ENCODE measurements at regions not wholly inside any gene's neighbourhood (a gene's known extent, or its start where the extent isn't known, plus 50 kb on each side); places are given as distances from the start of the nearest gene placed in this dataset.
"Not testable (repeated sequence)": the region's sequence is repeated elsewhere in the genome, so short reads cannot be mapped to it uniquely, and the experiment has no call there.

GRCh38 chr1:228650946-228651345, 84.3 kb upstream of the RHOU start:
- 82% methylated on average over 1 of the region's 1 CpG for WGBS
- H3K9me3 ChIP-seq (ENCODE audit: insufficient read depth, low read depth, low read length): no peaks in the 10 kb centered on the region
- no peaks in the 10 kb centered on the region for H3K4me1 ChIP-seq (ENCODE audit: insufficient read depth, low read length)
- H3K9ac ChIP-seq (ENCODE audit: low read depth, low read length): no peak overlapping the region
- H3K27ac ChIP-seq (ENCODE audit: low read depth, low read length): no peak overlapping the region
- peaks cover 58% of the 10 kb centered on the region for H3K27me3 ChIP-seq (ENCODE audit: insufficient read depth, low read length)
- H3K4me3 ChIP-seq (ENCODE audit: low read length): no peak overlapping the region
- no peaks in the 10 kb centered on the region for H3K36me3 ChIP-seq (ENCODE audit: insufficient read depth, low read length)

- H3K4me1 ChIP-seq (ENCODE audit: insufficient read depth, low read length): no peaks in the 10 kb centered on the region
- 100% methylated on average over 1 of the region's 1 CpG for WGBS
- H3K4me3 ChIP-seq (ENCODE audit: low read length): no peak overlapping the region
These were observed 83.2 kb upstream of the RHOU start for GRCh38 chr1:228652116-228652515.

DNA sequence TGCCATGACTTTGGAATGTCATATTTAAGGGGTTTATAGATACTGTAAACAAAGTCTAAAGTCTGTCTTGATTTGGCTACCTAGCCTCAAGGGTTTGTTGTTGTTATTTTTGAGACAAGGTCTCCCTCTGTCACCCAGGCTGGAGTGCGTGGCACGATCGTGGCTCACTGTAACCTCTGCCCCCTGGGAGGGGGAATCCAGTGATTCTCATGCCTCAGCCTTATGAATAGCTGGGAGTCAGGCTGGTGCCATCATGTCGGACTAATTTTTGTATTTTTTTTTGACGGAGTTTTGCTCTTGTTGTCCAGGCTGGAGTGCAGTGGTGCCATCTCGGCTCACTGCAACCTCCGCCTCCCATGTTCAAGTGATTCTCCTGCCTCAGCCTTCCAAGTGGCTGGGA, 82.2 kb upstream of the RHOU start:
- H3K9me3 ChIP-seq (ENCODE audit: insufficient read depth, low read depth, low read length); H3K4me3 ChIP-seq (ENCODE audit: low read length); H3K27ac ChIP-seq (ENCODE audit: low read depth, low read length); H3K36me3 ChIP-seq (ENCODE audit: insufficient read depth, low read length); H3K4me1 ChIP-seq (ENCODE audit: insufficient read depth, low read length); H3K9ac ChIP-seq (ENCODE audit: low read depth, low read length): not testable (repeated sequence)
- WGBS: 94% methylated on average over 7 of the region's 7 CpGs
- H3K27me3 ChIP-seq (ENCODE audit: insufficient read depth, low read length): peaks cover 42% of the 10 kb centered on the region

More at GRCh38 chr1:228652116-228652515, 83.2 kb upstream of the RHOU start:
- no peak overlapping the region for H3K27ac ChIP-seq (ENCODE audit: low read depth, low read length)
- no peak overlapping the region for H3K9ac ChIP-seq (ENCODE audit: low read depth, low read length)
- H3K27me3 ChIP-seq (ENCODE audit: insufficient read depth, low read length): peaks cover 52% of the 10 kb centered on the region
- no peaks in the 10 kb centered on the region for H3K9me3 ChIP-seq (ENCODE audit: insufficient read depth, low read depth, low read length)
- H3K36me3 ChIP-seq (ENCODE audit: insufficient read depth, low read length): no peaks in the 10 kb centered on the region

DNA sequence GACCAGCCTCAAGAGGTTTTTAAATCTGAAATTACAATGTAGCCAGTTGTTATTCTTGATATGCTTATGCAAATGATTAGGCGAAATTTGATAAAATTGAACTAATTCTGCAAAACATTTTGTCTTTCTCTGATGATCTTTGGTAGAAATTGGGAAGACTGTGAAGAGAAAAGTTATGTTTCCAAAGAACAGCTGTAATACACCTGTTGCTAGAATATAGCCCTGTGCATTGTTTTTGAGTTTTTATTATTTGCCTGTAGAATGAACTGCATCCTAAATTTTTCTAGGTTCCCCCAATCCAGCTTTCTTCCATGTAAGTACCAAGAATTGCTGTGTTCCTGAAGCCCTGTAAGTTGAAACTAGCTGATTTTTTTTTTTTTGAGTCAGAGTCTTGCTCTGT, 81.5 kb upstream of the RHOU start:
- no peaks in the 10 kb centered on the region for H3K9me3 ChIP-seq (ENCODE audit: insufficient read depth, low read depth, low read length)
- no peaks in the 10 kb centered on the region for H3K36me3 ChIP-seq (ENCODE audit: insufficient read depth, low read length)
- WGBS: 92% methylated on average over 1 of the region's 1 CpG
- H3K4me1 ChIP-seq (ENCODE audit: insufficient read depth, low read length): no peaks in the 10 kb centered on the region
- H3K4me3 ChIP-seq (ENCODE audit: low read length): no peak overlapping the region
- no peak overlapping the region for H3K9ac ChIP-seq (ENCODE audit: low read depth, low read length)
- H3K27ac ChIP-seq (ENCODE audit: low read depth, low read length): no peak overlapping the region
- peaks cover 35% of the 10 kb centered on the region for H3K27me3 ChIP-seq (ENCODE audit: insufficient read depth, low read length)

DNA sequence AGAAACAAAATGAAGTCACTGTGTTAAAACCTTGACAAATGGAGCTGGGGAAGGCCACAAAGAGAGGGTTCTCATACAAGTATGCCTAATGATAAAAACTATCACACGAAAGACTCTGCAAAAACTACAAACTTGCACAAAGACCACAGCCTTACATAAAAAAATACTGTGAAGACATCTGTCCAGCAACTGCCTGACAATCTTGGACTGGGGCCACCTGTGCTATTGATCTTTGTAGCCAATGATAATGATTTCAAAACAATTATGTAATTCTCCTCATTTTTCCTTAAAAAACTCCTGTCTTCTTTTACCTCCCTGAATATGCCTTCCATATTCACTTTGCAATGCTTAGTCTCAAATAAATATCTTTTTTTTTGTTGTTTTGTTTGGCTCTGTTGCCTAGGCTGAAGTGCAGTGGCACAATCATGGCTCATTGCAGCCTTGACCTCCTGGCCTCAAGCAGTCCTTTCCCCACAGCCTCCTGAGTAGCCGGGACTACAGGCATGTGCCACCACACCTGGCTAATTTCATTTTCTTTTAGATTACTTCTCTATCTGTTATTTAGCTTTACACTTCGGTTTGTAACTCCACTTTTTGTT, 79.4 kb upstream of the RHOU start:
- H3K4me1 ChIP-seq (ENCODE audit: insufficient read depth, low read length): no peaks in the 10 kb centered on the region
- H3K27ac ChIP-seq (ENCODE audit: low read depth, low read length): no peak overlapping the region
- H3K4me3 ChIP-seq (ENCODE audit: low read length): no peak overlapping the region
- H3K27me3 ChIP-seq (ENCODE audit: insufficient read depth, low read length): peaks cover 14% of the 10 kb centered on the region
- H3K9ac ChIP-seq (ENCODE audit: low read depth, low read length): no peak overlapping the region
- 92% methylated on average over 3 of the region's 3 CpGs for WGBS
- no peaks in the 10 kb centered on the region for H3K36me3 ChIP-seq (ENCODE audit: insufficient read depth, low read length)
- no peaks in the 10 kb centered on the region for H3K9me3 ChIP-seq (ENCODE audit: insufficient read depth, low read depth, low read length)

DNA sequence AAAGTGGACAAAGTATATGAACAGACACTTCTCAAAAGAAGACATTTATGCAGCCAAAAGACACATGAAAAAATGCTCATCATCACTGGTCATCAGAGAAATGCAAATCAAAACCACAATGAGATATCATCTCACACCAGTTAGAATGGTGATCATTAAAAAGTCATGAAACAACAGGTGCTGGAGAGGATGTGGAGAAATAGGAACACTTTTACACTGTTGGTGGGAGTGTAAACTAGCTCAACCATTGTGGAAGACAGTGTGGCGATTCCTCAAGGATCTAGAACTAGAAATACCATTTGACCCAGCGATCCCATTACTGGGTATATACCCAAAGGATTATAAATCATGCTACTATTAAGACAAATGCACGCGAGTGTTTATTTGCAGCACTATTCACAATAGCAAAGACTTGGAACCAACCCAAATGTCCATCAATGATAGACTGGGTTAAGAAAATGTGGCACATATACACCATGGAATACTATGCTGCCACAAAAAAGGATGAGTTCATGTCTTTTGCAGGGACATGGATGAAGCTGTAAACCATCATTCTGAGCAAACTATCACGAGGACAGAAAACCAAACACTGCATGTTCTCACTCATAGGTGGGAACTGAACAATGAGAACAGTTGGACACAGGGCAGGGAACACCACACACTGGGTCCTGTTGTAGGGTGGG, 73.1 kb upstream of the RHOU start:
- not testable (repeated sequence) for H3K9me3 ChIP-seq (ENCODE audit: insufficient read depth, low read depth, low read length); H3K4me1 ChIP-seq (ENCODE audit: insufficient read depth, low read length); H3K27me3 ChIP-seq (ENCODE audit: insufficient read depth, low read length); H3K36me3 ChIP-seq (ENCODE audit: insufficient read depth, low read length); H3K9ac ChIP-seq (ENCODE audit: low read depth, low read length); H3K4me3 ChIP-seq (ENCODE audit: low read length); H3K27ac ChIP-seq (ENCODE audit: low read depth, low read length)
- WGBS: 90% methylated on average over 4 of the region's 5 CpGs

GRCh38 chr1:228664399-228664914, 70.8 kb upstream of the RHOU start:
- no peaks in the 10 kb centered on the region for H3K9me3 ChIP-seq (ENCODE audit: insufficient read depth, low read depth, low read length)
- H3K27ac ChIP-seq (ENCODE audit: low read depth, low read length): no peak overlapping the region
- 61% methylated on average over 13 of the region's 14 CpGs for WGBS
- H3K36me3 ChIP-seq (ENCODE audit: insufficient read depth, low read length): no peaks in the 10 kb centered on the region
- no peak overlapping the region for H3K4me3 ChIP-seq (ENCODE audit: low read length)
- H3K9ac ChIP-seq (ENCODE audit: low read depth, low read length): no peak overlapping the region
- no peaks in the 10 kb centered on the region for H3K4me1 ChIP-seq (ENCODE audit: insufficient read depth, low read length)
- no peaks in the 10 kb centered on the region for H3K27me3 ChIP-seq (ENCODE audit: insufficient read depth, low read length)

DNA sequence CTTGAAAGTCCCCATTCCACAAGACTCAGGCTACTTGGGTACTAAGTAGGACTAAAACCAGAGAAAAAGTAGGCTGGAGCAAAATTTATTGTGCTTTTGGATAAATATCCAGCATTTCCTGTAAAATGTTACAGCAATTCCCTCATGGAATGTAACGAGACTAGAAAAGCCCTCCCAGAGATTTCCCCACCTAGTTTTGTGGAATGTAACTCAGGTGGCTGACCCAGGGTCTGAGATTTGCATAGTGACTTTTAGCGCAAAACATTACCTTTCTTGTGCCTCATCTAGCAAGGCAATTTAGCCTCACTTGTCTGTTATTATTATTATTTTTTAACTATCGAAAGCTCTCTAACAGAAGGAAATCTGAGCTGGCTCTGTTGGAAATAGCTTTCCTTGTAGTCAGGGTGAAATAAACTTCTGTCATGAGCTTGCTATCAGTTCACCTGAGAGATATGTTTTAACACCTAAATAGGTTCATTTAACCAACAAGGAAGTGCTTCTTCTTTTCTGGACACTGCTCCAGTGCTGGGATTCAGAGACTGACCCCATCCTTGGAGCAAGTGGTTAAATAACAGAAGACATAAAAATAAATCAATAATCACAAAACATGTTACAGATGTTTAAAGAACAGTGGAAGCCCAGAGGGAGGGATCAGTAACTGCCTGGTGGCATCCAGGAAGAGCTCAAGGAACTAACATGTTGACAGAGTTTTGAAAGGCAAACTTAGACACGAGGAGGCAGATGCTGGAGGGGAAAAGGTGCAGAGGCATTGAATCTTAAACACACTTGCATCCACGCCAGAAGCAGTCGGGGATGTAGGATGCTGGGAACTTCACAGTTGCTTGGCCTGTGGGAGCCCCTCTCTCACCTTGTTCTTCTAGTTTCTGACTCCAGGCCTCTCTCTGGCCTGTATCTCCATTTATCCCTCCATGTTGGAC, 68.3 kb upstream of the RHOU start:
- no peak overlapping the region for H3K27ac ChIP-seq (ENCODE audit: low read depth, low read length)
- H3K4me1 ChIP-seq (ENCODE audit: insufficient read depth, low read length): no peaks in the 10 kb centered on the region
- H3K9ac ChIP-seq (ENCODE audit: low read depth, low read length): no peak overlapping the region
- H3K9me3 ChIP-seq (ENCODE audit: insufficient read depth, low read depth, low read length): no peaks in the 10 kb centered on the region
- no peaks in the 10 kb centered on the region for H3K36me3 ChIP-seq (ENCODE audit: insufficient read depth, low read length)
- no peak overlapping the region for H3K4me3 ChIP-seq (ENCODE audit: low read length)
- WGBS: 82% methylated on average over 6 of the region's 6 CpGs
- no peaks in the 10 kb centered on the region for H3K27me3 ChIP-seq (ENCODE audit: insufficient read depth, low read length)

GRCh38 chr1:228668553-228669241, 66.6 kb upstream of the RHOU start:
- Histone ChIP-seq H3K9me3 (ENCODE audit: insufficient read depth, low read depth, low read length) (no peaks in the 10 kb centered on the region), H3K4me3 (ENCODE audit: low read length) (no peak overlapping the region), H3K36me3 (ENCODE audit: insufficient read depth, low read length) (no peaks in the 10 kb centered on the region), H3K4me1 (ENCODE audit: insufficient read depth, low read length) (no peaks in the 10 kb centered on the region), H3K9ac (ENCODE audit: low read depth, low read length) (no peak overlapping the region), H3K27ac (ENCODE audit: low read depth, low read length) (no peak overlapping the region), H3K27me3 (ENCODE audit: insufficient read depth, low read length) (no peaks in the 10 kb centered on the region)
- WGBS: 95% methylated on average over 5 of the region's 5 CpGs

DNA sequence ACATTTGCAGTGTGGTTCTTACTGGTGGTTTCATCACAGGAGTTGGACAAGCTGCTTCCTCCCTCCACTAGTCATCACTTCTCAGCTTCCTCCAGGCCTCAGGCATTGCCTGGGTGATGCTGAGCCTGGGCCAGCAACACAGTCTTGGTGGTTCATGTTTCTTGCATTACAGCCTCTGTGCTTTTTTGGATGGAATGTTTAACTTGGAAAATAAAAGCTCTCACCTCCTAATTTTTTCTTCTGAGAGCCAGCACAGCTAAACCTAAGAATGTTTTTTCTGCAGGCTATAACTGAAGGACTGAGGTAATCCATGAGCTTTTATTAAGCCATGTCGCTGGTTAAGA, 66.1 kb upstream of the RHOU start:
- H3K9ac ChIP-seq (ENCODE audit: low read depth, low read length): no peak overlapping the region
- H3K4me1 ChIP-seq (ENCODE audit: insufficient read depth, low read length): no peaks in the 10 kb centered on the region
- H3K36me3 ChIP-seq (ENCODE audit: insufficient read depth, low read length): no peaks in the 10 kb centered on the region
- H3K27me3 ChIP-seq (ENCODE audit: insufficient read depth, low read length): no peaks in the 10 kb centered on the region
- WGBS: 94% methylated on average over 1 of the region's 1 CpG
- H3K9me3 ChIP-seq (ENCODE audit: insufficient read depth, low read depth, low read length): no peaks in the 10 kb centered on the region
- no peak overlapping the region for H3K4me3 ChIP-seq (ENCODE audit: low read length)
- H3K27ac ChIP-seq (ENCODE audit: low read depth, low read length): no peak overlapping the region

GRCh38 chr1:228681076-228681565, 54.2 kb upstream of the RHOU start:
- WGBS: 79% methylated on average over 9 of the region's 9 CpGs
- not testable (repeated sequence) for H3K9ac ChIP-seq (ENCODE audit: low read depth, low read length); H3K27me3 ChIP-seq (ENCODE audit: insufficient read depth, low read length); H3K9me3 ChIP-seq (ENCODE audit: insufficient read depth, low read depth, low read length); H3K4me3 ChIP-seq (ENCODE audit: low read length); H3K4me1 ChIP-seq (ENCODE audit: insufficient read depth, low read length); H3K36me3 ChIP-seq (ENCODE audit: insufficient read depth, low read length); H3K27ac ChIP-seq (ENCODE audit: low read depth, low read length)
